ENCODE measurements at regions not wholly inside any gene's neighbourhood (a gene's known extent, or its start where the extent isn't known, plus 50 kb on each side); places are given as distances from the start of the nearest gene placed in this dataset.

DNA sequence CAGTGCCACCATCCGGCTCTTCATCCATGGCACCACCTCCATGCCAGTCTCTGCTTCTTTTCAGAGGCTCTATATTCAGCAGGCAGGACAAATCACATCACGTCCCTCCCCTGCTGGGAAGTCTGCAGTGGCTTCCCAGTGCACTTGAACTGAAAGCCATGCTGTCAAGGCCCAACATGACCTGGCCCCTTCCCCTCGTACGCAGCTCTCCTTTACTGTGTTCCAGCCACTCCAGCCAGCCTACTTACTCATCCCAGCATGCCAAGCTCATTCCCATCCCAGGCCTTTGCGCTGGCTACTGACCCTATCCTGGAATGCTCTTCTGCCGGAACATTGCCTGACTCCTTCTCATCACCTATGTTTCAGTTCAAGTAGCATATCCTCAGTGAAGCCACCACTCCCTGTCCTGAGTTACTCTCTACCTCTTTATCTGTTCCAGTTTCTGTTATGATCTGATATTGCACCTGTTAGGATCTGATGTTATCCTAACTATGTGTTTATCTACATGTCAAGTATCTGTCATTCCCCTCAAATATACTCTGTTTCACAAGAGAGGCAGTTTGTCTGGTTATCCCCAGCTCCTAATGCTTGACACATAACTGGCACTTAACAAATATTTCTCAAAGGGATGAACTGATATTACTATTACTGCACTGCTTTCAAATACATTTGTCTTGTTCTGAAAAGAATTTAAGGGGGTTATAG lies 101.2 kb upstream of the F3 start:
- TF ChIP-seq, protein P1, sequence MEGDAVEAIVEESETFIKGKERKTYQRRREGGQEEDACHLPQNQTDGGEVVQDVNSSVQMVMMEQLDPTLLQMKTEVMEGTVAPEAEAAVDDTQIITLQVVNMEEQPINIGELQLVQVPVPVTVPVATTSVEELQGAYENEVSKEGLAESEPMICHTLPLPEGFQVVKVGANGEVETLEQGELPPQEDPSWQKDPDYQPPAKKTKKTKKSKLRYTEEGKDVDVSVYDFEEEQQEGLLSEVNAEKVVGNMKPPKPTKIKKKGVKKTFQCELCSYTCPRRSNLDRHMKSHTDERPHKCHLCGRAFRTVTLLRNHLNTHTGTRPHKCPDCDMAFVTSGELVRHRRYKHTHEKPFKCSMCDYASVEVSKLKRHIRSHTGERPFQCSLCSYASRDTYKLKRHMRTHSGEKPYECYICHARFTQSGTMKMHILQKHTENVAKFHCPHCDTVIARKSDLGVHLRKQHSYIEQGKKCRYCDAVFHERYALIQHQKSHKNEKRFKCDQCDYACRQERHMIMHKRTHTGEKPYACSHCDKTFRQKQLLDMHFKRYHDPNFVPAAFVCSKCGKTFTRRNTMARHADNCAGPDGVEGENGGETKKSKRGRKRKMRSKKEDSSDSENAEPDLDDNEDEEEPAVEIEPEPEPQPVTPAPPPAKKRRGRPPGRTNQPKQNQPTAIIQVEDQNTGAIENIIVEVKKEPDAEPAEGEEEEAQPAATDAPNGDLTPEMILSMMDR (IDR thresholded peaks at IDR 0.05; ENCODE audit: unreplicated experiment): no peak

DNA sequence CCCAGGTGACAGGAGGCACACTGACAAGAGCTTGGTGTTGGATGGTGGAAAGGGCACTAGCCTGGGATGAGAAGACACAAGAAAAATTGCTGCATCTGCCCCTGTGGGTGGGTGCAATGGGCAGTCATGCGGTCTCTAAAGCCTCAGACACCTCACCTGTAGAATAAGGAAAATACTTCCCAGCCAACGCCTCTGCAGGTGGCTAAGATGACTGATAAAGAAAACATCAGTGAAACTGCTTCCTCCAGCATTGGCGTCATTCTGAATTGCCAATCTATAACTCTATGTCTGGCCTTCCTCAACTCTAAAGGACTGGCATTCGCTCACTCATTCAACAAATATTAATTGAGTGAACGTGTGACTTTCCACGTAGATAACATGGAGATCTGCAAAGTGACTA lies 100.4 kb upstream of the F3 start:
- DNase-seq: peak; percentile 75
- H3K36me3 Mint-ChIP-seq (ENCODE audit: insufficient read depth, unreplicated experiment): peaks cover 6% of the 10 kb centered on the region
- H3K27me3 Mint-ChIP-seq (ENCODE audit: unreplicated experiment): no peaks in the 10 kb centered on the region
- TF ChIP-seq, protein P1 (IDR thresholded peaks at IDR 0.05; ENCODE audit: unreplicated experiment): no peak
- no peak overlapping the region for H3K4me3 Mint-ChIP-seq (ENCODE audit: low read depth, unreplicated experiment)
- H3K27ac Mint-ChIP-seq (ENCODE audit: unreplicated experiment): no peak overlapping the region
- H3K9me3 Mint-ChIP-seq (ENCODE audit: low read depth, unreplicated experiment): peaks cover 3% of the 10 kb centered on the region
- intact Hi-C loops (cut with micrococcal nuclease; ENCODE audit: unreplicated experiment): loop anchor here (1.0 to 5.0 kb wide), 2 partner anchors 19 to 35 kb away; no protein-coding TSS in a partner anchor
- H3K4me1 Mint-ChIP-seq (ENCODE audit: low read depth, unreplicated experiment): peaks cover 31% of the 10 kb centered on the region
- BruUV-seq (replicated peaks): no TSS peak
- CTCF ChIA-PET: interaction anchor here (0.7 to 1.6 kb wide), 2 partner anchors 131 to 145 kb away, joined by 4 to 6 read pairs; no protein-coding TSS in a partner anchor

More for the DNA sequence above, 101.2 kb upstream of the F3 start:
- intact Hi-C loops (cut with micrococcal nuclease; ENCODE audit: unreplicated experiment): loop anchor here (1.0 to 5.0 kb wide), 2 partner anchors 19 to 35 kb away; no protein-coding TSS in a partner anchor
- CTCF ChIA-PET: interaction anchor here (0.7 to 1.6 kb wide), 2 partner anchors 130 to 146 kb away, joined by 4 to 6 read pairs; no protein-coding TSS in a partner anchor
- Mint-ChIP-seq H3K27ac (ENCODE audit: unreplicated experiment) (no peak overlapping the region), H3K27me3 (ENCODE audit: unreplicated experiment) (no peaks in the 10 kb centered on the region), H3K9me3 (ENCODE audit: low read depth, unreplicated experiment) (peaks cover 3% of the 10 kb centered on the region), H3K36me3 (ENCODE audit: insufficient read depth, unreplicated experiment) (peaks cover 8% of the 10 kb centered on the region), H3K4me1 (ENCODE audit: low read depth, unreplicated experiment) (peaks cover 39% of the 10 kb centered on the region), H3K4me3 (ENCODE audit: low read depth, unreplicated experiment) (no peak overlapping the region)
- TSS peak; percentile 90 for BruUV-seq (replicated peaks)
- DNase-seq: no peak

GRCh38 chr1:94640125-94640524 lies 98.6 kb upstream of the F3 start:
- CTCF ChIA-PET: no interaction called here
- no peak overlapping the region for H3K4me3 Mint-ChIP-seq (ENCODE audit: low read depth, unreplicated experiment)
- no TSS peak for BruUV-seq (replicated peaks)
- intact Hi-C loops (cut with micrococcal nuclease; ENCODE audit: unreplicated experiment): loop anchor here (5.0 kb wide), 1 partner anchor 33 kb away; no protein-coding TSS in a partner anchor
- peaks cover 20% of the 10 kb centered on the region for H3K4me1 Mint-ChIP-seq (ENCODE audit: low read depth, unreplicated experiment)
- H3K9me3 Mint-ChIP-seq (ENCODE audit: low read depth, unreplicated experiment): peaks cover 3% of the 10 kb centered on the region
- no peaks in the 10 kb centered on the region for H3K36me3 Mint-ChIP-seq (ENCODE audit: insufficient read depth, unreplicated experiment)
- DNase-seq: no peak
- no peak overlapping the region for H3K27ac Mint-ChIP-seq (ENCODE audit: unreplicated experiment)
- no peaks in the 10 kb centered on the region for H3K27me3 Mint-ChIP-seq (ENCODE audit: unreplicated experiment)
- TF ChIP-seq, protein P1 (IDR thresholded peaks at IDR 0.05; ENCODE audit: unreplicated experiment): no peak

GRCh38 chr1:94637121-94637520 lies 95.6 kb upstream of the F3 start:
- Mint-ChIP-seq H3K27me3 (ENCODE audit: unreplicated experiment) (no peaks in the 10 kb centered on the region), H3K27ac (ENCODE audit: unreplicated experiment) (no peak overlapping the region), H3K4me1 (ENCODE audit: low read depth, unreplicated experiment) (peaks cover 20% of the 10 kb centered on the region), H3K36me3 (ENCODE audit: insufficient read depth, unreplicated experiment) (no peaks in the 10 kb centered on the region), H3K9me3 (ENCODE audit: low read depth, unreplicated experiment) (peaks cover 6% of the 10 kb centered on the region), H3K4me3 (ENCODE audit: low read depth, unreplicated experiment) (no peak overlapping the region)
- DNase-seq: no peak
- intact Hi-C loops (cut with micrococcal nuclease; ENCODE audit: unreplicated experiment): no loop called here
- BruUV-seq (replicated peaks): no TSS peak
- TF ChIP-seq, protein P1 (IDR thresholded peaks at IDR 0.05; ENCODE audit: unreplicated experiment): no peak
- CTCF ChIA-PET: no interaction called here

Data from Calu3 (cell line).